SK-N-DZ (cell line): ENCODE measurements at regions not wholly inside any gene's neighbourhood (a gene's known extent, or its start where the extent isn't known, plus 50 kb on each side); places are given as distances from the start of the nearest gene placed in this dataset.
"Not testable (repeated sequence)": the region's sequence is repeated elsewhere in the genome, so short reads cannot be mapped to it uniquely, and the experiment has no call there.

ENCODE experiments used
- DNase-seq: peaks from one replicate; pipeline ENCODE4 v3.0.0-alpha.2; 2015; ENCODE audit warnings: low spot score

DNA sequence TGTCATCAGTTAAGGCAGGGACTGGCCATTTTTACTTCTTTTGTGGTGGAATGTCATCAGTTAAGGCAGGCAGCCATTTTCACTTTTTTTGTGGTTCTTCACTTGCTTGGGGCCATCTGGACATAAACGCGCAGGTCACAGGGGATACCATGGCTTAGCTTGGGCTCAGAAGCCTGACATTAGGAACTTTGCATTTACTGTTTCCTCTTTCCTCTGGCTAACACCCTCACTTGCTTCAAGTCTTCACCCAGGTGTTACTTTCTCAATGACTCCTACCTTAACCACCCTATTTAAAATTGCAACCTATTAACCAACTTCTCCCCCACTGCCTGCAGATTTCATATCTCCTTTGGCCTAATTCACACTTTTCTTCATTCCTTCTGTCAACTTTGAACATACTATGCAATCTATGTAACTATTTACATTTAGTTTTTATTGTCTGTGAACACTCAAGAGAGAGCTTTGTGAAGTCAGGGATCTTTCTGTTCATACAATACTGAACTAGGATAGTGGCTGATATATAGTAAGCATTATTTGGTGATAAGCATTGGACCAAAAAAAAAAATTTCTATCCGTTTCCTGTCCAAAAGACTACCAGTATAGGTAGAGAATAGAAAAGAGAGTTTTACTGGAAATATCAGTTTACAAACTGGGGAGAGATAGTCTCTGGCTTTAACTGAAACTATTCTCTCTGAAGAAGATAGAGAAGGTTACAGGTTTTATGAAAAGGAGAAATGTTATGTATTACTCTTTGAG lies 600.1 kb upstream of the ZNF804A start:
- DNase-seq: no peak

DNA sequence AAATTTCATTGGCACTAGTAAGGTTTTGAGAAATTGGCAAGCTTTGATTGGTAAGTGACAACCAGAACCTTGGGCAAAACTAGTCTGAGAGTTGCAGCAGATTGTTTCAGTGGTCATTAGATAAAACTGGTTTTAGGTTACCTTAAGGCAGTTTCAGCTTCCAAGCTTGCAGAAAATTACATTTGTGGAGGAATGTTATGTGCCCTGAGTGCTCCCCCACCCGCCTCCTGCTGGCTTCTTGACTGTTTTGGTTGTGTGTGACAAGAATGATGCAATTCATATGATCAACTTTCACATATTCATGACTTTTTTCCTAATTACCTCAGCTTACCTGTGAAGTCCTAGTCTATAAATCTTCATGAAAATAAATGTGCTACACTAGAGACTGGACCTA lies 599.5 kb upstream of the ZNF804A start:
- no peak for DNase-seq

DNA sequence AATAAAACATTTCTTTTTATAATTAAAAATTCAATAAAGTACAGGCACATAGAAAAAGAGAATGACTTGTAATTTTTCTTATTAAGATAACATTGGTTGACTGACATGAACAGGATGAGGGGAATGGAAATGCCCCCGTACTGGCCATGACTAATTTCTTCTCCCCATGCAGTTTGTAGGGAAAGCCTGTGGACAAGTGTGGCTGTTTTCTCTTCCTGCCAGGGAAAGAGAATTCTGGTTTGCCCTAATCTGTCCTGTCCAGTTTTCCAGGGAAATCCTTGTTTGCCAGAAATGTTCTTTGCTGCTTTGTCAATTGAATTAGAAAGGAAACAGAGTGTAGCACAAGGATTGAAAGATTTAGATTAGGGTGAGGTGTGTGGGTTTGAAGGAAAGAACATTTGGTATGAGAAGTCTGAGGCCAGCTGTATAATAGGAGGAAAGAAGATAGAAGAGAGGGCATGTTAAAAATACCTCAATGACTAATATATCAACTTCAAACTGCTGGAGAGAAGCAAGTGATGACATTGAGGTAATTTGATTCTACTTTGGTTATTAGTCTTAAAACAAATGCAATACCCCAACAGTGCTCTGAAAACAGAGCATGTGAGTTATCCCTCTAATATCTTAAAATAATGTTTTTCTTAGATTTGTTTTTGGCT lies 593.9 kb upstream of the ZNF804A start:
- DNase-seq: peak; percentile 35

DNA sequence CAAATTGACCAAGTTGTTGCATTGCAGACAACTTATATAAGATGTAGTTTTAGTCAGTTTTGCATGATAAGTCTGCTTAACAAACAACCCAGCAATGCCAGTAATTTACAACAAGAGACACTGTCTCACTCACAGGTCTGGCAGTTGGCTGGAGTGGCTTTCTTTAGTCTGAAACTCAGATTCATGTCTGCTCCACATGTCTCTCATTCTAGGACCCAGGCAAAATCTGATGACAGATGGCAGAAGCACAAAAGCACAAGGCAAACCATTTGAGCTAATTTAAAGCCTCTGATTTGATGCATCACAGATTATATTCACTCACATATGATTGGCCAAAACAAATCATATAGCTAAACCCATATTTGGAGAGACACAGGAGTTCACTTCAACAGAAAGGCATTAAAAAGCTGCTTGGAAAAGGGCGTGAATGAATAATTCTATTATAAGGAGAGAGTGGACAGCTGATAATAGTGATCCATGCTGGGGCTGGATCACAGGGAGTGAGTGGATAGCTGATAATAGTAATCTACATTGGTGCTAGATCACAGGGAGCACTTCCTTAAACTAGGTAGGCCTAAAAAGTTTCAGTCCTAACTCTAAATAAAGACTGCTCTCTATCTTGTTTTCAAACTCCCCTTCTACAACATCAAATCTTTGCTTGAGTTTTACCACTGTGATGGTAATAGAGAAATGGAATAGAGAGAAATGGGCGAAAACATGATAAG lies 593.2 kb upstream of the ZNF804A start:
- DNase-seq: peak; percentile 67

DNA sequence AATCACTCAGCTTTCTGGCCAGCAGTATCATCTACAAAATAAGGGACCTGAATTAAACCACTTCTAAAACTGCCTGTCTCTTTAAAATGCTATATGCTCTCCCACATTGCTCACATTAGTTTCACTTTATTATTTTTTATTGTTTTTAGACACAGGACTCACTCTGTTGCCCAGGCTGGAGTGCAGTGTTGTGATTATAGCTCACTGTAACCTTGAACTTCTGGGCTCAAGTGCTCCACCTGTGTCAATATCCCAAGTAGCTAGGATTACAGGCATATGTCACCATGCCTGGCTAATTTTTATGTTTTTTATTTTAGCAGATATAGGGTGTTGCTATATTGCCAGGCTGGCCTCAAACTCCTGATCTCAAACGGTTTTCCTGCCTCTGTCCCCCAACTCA lies 591.3 kb upstream of the ZNF804A start:
- DNase-seq: no peak

DNA sequence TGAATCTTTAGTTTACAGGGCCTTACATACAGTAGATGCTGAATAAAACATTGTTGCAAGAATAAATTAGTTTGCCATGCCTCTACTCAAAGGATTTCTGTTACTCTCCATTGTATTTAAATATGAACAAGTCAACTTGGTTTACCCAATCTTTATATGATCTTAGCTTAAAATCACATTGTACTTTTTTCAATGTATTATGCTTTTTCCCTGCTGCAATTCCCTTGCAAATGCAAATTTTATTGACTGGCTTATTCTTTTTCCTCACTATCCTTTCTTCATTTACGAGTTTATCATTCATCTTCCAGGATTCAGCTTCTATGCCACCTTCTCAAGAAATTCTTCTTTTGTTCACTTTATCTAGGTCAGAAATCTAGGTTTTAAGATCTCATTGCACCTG lies 571.4 kb upstream of the ZNF804A start:
- DNase-seq: no peak

DNA sequence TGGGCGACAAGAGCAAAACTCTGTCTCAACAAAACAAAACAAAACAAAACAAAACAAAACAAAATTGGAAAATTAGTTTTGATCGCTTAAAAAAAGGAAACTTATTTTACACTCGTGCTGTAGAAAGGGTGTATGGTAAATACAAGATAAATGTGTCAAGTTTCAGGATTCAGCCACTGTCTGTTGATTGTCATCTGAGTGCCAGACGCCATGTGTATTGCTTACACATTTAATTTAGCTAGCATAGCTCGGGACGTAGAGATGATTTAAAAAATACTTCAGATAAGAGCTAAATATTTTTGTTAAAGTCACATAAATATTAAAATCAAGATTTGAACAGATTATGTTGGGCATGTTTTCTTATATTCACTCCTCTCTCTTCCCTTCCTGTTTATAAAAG lies 568.1 kb upstream of the ZNF804A start:
- peak; percentile 17 for DNase-seq

DNA sequence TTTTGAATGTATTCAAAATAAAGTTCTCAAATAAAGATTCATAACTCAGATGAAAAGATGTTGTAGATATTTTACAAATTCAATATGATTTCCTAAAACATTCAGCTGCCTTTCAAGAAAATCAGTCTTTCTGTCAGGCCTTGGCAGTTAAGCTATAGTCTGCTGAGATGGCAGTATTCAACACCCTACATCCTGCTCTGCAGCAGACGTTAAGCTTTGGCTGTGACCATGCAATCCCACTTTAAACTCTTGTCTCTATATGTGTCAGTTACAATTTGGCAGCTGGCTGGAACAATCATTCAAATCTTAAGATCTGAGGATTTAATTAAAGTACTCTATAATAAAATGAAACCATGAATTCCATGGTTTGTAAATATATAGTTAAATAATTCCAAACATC lies 567.3 kb upstream of the ZNF804A start:
- DNase-seq: no peak

DNA sequence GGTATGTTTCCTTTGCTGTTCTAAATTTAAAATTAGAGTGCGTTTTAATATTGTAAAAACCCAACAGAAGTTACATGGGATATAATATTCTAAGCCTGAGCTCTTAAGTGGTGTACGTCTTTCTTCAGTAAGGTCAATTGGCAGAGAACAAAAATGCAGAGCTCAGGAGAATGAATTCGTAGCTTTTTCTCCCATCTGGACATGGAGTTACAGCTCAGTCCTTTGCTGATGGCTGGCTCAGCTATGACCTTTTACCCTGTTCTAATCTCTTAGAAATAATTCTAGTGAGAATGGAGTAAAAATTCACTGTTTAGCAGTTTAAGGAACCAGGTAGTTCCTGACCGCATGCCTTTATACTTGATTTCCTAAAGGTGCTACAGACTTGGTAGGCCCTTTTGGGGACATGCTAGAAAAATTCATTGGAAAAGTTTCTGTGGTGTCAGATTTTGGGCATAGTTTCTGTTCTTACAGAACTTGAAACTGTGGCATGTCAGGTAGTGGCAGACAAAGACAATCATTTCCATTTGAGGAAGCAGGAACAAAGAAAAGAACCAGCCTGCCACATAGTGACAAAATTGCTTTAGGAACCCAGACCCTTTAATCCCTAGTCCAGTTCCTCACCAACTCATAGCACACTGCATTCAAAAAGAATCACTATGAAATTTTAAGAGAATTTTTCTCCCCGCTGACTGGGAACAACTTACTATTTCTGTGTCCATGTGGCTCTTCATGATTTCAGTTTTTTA lies 566.8 kb upstream of the ZNF804A start:
- no peak for DNase-seq

DNA sequence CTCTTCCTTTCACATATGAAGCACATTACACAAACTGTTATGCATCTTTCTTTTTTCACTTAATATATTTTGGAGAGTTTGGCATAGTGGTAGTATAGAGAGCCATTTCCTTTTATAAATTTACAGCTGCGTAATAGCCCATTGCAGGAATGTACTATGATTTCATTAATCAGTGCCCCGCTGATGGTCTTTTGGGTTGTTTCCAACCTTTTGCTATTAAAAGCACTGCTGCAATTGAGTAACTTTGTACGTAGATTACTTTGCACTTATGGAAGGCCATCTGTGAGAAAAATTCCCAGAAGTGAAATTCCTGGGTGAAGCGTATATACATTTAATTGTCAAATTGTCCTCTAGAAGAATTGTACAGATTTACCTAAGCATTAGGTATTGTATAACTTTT lies 565.3 kb upstream of the ZNF804A start:
- DNase-seq: no peak

DNA sequence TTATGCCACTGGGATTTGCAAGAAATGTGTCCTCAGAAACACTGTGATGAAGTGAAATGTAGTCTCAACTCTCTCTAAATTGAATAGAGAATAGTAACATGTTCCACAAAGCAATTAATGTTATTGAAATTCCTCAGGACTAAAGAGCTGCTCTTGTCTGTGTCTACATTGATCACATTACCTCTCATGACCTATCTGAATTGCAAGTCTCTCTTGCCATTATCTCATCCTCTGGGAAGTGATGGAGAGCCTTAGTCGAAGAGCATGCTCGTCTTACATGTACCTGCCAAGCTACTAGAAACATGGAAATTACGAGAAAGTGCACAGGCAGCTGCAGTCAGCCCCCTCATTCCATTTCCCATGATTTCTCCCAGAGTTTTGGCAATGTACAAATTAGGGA lies 561.1 kb upstream of the ZNF804A start:
- peak; percentile 23 for DNase-seq

DNA sequence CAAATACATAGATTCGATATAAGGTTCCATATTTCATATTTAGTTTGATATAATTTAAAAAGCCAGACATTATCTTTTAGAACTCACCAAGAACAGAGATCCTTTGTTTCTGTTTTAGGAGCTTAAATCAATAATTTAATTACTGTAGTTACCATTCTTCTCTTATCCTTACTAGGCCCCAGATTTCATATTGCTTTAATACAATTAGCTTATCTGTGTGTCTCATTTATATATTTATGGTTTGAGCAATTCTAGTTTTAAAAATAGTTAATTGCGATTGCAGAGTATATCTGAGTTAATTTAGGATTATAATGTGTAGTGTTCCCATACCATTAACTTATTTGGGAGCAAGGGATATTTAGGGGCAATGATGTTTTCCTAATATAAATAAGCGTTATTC lies 558.8 kb upstream of the ZNF804A start:
- peak; percentile 21 for DNase-seq

DNA sequence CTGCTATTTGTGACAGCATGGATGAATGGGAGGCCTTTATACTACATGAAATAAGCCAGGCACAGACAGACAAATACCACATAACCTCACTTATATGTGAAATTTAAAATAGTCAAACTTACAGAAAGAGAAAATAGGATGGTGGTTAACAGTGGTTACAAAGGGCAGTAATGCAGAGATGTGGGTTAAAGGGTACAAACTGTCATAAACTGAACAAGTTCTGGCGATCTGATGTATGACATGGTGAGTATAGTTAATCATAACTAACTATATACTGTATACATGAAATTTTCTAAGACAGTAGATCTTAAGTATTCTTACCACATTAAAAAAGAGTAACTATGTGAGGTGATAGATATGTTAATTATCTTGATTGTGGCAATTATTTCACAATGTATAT lies 558.1 kb upstream of the ZNF804A start:
- no peak for DNase-seq

DNA sequence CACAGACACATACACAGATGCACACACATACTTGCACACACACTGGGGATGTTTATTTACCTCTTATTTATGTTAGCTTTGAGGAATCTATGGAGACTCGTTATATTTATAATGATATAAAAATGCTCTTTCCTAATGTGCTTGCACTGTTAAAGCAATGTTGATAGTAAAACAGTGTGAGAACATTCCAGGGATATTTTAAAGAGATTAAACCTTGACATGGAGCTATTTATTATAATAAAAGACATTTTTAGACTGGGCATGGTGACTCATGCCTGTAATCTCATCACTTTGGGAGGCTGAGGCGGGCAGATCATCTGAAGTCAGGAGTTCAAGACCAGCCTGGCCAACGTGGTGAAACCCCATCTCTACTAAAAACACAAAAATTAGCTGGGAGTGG lies 557.3 kb upstream of the ZNF804A start:
- DNase-seq: no peak

DNA sequence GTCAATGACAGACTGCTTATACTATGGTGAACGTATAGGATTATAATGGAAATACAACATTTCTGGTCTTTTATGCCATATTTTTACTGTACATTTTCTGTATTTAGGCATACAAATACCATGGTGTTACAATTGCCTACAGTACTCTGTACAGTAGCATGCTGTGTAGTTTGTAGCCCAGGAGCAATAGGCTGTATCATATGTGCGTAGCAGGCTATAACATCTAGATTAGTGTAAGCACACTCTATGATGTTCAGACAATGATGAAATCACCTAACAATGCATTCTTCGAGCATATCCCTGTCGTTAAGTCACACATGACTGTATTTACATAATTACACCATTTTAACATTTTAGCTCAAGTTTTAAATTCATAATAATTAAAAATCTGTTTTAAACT lies 556.6 kb upstream of the ZNF804A start:
- DNase-seq: no peak

DNA sequence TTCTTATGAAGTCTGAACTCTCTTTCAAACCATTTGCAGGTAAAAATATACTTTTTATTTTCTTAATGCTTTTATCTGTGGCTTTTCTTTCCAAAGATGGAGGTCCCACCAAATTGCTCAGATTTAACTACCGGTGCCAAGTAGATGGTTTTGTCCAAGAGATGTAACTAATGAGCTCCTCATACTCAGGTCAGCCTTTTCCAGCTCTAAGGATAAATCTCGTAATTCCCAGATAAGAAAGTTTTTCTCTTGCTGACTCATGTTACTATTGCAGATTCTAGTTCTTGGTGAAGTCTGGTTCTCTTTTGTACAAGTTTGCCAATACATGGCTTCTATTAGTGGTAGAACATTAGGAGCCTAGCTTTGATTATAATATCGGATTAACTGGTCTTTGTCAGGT lies 550.8 kb upstream of the ZNF804A start:
- DNase-seq: no peak

DNA sequence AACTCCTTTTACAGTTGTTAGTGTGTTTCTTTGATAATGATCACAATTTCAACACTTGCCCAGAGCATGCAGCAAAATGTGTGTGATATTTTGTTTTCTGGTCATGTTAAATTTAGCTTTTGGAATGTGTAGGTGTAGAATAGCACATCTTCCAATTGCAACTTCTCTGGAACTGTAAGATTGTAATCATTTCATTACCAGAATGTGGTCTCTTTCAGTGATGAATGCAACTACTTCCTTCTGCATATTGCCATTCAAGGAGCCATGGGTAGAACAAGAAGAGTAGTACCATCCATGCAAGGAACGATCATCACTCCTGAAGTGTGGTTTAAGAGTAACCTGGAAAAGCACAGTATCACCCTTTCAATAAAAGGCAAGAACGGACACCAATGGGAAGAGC lies 548.8 kb upstream of the ZNF804A start:
- no peak for DNase-seq

DNA sequence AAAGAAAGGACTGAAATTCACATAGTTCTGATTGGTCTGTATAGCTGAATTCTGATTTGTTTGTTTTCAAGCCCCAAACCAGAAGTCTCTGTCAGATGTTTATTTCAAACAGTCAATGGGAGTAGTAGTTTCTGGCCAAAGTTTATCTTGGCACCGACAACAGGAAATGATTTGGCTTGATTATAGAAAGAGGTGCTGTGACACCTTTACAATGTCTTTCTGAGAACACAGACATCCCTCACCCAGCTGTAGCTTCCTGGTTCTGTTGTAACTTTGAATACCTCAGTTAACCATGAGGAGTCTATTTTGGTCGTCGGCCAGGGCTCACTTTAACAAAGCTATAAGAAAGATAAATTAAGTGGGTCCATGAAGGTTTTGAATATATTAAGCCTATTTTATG lies 545.0 kb upstream of the ZNF804A start:
- DNase-seq: no peak

DNA sequence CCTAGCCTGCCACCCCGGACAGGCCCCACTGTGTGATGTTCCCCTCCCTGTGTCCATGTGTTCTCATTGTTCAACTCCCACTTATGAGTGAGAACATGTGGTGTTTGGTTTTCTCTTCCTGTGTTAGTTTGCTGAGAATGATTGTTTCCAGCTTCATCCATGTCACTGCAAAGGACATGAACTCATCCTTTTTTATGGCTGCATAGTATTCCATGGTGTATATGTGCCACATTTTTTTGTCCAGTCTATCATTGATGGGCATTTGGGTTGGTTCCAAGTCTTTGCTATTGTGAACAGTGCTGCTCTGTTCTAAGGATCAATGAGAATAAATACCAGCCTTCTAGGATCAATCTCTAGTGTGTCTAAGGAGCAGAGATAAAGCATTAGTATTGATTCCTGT lies 543.9 kb upstream of the ZNF804A start:
- DNase-seq: not testable (repeated sequence)

DNA sequence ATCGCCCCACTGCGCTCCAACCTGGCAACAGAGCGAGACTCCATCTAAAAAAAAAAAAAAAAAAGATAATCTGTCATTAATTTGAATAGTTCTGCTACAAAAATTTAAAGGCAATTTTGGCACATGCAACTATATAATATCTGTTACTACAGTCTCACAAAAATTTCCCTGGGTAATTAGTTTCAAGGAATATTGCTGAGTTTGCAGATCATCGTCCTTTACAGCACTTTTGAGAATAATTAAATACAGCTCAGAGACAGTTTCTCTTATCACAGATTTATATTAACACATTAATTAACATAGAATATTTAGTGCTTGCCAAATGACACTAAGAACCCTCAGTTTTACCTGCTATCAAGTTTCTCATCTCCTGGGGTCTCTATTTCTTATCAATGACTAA lies 540.4 kb upstream of the ZNF804A start:
- no peak for DNase-seq

DNA sequence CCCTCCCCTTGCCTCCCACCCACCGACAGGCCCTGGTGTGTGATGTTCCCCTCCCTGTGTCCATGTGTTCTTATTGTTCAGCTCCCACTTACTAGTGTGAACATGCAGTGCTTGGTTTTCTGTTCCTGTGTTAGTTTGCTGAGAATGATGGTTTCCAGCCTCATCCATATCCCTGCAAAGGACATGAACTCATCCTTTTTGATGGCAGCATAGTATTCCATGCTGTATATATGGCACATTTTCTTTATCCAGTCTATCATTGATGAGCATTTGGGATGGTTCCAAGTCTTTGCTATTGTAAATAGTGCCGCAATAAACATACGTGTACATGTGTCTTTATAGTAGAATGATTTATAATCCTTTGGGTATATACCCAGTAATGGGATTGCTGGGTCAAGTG lies 538.1 kb upstream of the ZNF804A start:
- DNase-seq: not testable (repeated sequence)

DNA sequence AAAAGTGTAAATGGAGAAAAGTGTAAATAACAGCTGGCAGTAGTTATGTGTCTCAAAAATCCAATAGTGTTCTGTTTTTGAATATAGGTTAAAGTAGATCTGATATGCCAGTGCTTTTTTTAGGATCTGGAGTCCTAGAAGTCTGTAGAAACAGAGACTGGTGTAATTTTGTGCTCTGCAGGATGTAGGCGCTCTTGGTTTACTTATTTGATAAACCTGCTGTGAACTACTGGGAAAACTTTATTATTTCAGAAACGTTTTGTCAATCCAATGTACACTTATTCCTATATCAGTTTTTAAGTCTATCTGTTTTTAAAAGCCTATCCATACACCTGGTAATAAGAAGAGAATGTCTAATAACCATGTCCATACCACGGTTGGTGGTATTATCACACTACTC lies 530.8 kb upstream of the ZNF804A start:
- peak; percentile 14 for DNase-seq
